Globus pallidus (tissue), 1 donor: ENCODE measurements at regions not wholly inside any gene's neighbourhood (a gene's known extent, or its start where the extent isn't known, plus 50 kb on each side); places are given as distances from the start of the nearest gene placed in this dataset.
"Not testable (repeated sequence)": the region's sequence is repeated elsewhere in the genome, so short reads cannot be mapped to it uniquely, and the experiment has no call there.

Experiments
- DNase-seq: peaks from one replicate; pipeline ENCODE4 v3.0.0-alpha.2; 2015; ENCODE audit warnings: low spot score

DNA sequence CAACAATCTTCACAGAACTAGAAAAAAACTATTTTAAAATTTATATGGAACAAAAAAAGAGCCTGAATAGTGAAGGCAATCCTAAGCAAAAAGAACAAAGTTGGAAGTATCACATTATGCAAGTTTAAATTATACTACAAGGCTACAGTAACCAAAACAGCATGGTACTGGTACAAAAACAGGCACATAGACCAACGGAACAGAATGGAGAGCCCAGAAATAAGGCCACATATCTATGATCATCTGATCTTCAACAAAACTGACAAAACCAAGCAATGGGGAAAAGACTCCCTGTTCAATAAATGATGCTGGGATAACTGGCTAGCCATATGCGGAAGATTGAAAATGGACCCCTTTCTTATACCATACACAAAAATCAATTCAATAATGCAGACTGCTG lies 74.4 kb upstream of the RTN4 start:
- DNase-seq, result not testable (repeated sequence)

- peak; percentile 95 for DNase-seq
Measured at GRCh38 chr2:55123851-55124269, 73.6 kb upstream of the RTN4 start.

GRCh38 chr2:55120634-55121359 lies 70.5 kb upstream of the RTN4 start:
- DNase-seq, result peak; percentile 88

- peak; percentile 66 for DNase-seq
Measured at GRCh38 chr2:55119711-55120487, 69.6 kb upstream of the RTN4 start.

GRCh38 chr2:55118643-55119083 lies 68.4 kb upstream of the RTN4 start:
- DNase-seq, result no peak

DNA sequence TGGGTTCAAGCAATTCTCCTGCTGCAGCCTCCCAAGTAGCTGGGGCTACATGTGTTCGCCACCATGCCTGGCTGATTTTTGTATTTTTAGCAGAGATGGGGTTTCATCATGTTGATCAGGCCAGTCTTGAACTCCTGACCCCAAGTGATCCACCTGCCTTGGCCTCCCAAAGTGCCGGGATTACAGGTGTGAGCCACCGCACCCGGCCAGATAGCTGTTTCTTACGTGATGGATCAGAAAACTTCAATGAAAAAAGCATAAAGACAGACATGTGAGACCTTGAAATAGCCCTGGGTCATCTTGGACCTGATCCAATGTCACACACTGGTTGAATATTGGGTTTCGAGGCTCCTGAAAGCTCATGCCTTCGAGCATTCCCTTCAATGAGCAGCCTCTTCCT lies 66.7 kb upstream of the RTN4 start:
- no peak for DNase-seq

DNA sequence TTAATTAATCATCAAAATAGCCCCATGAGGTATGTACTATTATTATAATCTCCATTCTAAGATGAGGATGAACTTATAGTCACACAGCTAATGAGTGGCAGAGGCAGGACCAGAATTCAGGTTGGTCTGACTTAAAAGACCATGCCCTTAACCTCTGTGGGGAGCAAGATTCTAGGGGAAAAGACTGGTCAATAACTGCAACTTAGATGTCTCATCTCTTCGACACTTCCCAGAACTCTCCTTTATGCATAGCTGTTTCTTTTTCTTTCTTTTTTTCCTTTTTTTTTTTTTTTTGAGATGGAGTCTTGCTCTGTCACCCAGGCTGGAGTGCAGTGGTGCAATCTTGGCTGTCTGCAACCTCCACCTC lies 66.3 kb upstream of the RTN4 start:
- no peak for DNase-seq

- DNase-seq, result no peak
Measured at GRCh38 chr2:55115761-55116597, 65.7 kb upstream of the RTN4 start.

- no peak for DNase-seq
Measured at GRCh38 chr2:55114597-55114996, 64.3 kb upstream of the RTN4 start.

GRCh38 chr2:55114082-55114481 lies 63.8 kb upstream of the RTN4 start:
- DNase-seq, result no peak

DNA sequence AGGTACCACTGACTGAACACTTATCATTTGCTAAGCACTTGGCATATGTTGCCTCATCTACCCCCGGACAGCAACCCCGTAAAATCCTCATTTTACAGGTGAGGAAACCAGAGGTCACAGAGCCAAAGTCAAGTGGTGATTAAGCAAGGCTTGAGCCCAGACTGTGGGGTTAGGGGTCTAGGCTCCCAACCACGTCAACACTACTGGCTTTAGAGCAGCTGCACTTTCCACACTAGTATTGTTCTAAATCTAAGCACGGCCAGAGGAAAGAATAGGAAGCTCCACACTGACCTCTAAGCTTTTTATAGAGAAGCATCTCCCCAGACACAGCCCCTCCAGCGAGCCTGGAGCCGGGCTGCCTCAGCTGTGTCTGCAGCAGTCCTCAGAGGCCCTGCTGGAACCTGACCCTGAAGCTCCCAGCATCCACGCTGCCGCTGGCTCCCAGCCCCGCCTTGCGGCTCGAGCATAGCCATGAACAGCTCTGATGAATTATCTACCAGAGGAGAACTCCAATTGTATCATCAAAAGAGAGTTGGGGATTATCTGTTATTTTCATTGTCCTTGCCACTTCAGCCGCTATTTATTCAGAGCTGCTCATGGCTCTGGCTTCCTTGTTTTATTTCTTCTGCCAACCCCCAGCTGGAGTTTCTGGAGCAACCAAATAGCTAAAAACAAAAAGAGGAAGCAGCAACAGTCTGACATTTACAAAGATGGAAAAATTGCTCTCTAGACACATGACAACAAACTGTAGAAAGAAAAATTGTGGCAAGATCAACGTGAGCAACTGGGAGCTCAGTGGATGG lies 62.2 kb upstream of the RTN4 start:
- DNase-seq, result peak; percentile 93

DNA sequence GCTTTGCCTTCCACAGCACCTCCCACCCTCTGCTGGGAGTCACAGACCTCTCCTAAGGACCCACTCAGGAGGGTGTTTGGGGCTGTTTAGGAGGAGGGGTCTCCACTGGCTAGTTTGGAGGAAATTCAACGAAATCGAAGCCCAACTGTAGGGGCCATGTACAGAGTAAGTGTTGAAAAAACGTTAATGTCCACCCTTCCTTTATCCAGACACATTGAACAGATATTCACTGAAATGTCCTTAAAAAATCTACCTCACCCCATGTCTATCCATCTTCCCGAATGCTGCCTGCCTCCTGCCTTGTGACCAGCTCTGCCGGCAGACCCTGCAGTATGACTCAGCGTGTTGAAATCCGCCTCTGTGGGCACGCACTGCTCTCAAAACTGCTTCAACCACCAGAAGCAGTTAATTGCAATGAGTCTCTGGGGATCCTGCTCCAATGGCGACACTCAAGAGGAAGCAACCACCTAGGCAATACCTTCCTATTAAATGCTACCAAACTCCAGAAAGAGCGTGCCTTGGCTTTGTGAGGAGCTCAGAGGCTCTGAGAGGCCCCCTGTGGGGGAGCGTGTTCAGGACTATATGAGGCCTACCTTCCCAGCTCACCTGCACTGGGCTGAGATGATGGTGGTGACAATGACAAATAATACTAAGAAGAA lies 61.4 kb upstream of the RTN4 start:
- DNase-seq, result peak; percentile 80

DNA sequence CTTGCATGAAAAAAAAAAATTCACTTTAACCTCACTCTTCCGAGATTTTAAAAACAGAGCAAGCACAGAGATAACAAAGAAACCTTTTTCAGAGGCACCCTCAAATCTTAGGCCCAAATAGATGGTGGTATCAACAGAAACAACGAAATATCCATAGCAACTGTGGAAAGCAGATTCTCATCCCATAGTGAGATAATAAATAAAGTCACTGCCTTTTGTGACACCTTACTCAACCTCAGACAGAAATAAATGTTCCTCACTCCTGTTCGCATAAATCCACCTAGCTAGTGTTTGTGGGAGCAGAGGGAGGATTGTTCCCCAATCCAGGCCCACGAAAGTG lies 60.9 kb upstream of the RTN4 start:
- DNase-seq, result no peak

DNA sequence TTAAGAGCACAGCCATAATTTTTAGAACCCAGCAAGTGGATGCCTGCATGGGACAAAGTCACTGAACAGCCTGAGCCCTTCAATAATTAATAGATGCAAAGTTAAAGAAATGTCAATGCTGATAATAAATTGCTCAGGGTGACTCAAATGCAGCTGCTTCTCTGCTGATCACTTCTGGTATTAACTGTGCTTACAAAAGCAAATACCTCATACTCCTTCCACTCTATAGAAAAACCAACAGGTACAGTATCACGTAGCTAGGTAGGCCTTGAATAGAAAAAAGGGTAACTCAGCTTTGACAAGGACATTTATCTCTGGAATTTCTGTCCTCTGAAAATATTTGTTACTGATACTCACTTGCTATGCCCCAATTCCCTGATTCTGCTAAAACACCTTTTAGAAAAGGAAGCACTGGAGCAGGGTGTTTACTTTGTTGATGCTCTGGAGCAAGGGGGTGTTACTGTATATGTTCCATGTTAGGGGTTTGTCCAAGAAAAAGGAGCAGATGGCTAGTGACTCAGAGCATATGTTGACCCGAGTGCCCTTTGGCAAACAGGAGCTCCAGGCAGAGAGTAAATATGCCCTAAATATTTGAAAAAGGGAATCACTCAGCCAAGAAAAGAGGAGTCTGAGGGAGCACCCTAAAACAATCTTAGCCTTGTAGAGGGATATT lies 59.1 kb upstream of the RTN4 start:
- no peak for DNase-seq

- no peak for DNase-seq
Measured at GRCh38 chr2:55108456-55109160, 58.4 kb upstream of the RTN4 start.

DNA sequence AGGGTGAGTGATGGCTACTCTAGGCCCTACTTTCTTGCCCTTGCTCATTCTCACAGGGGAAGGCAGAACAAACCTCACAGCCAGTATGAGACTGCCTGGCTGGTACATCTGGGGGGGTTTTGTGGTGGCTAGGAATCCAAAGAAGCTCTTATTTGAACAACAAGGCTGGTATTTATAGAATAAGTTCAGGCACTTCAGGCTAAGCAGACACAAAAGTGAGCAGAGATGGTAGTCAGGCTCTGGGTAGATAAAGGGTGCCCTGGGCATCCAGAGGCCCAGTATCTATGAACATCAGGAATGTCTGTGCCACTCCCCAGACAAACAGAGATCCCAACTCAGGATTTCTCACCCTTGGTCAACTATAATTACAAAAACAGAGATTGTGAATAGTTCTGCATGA lies 57.2 kb upstream of the RTN4 start:
- DNase-seq, result no peak

DNA sequence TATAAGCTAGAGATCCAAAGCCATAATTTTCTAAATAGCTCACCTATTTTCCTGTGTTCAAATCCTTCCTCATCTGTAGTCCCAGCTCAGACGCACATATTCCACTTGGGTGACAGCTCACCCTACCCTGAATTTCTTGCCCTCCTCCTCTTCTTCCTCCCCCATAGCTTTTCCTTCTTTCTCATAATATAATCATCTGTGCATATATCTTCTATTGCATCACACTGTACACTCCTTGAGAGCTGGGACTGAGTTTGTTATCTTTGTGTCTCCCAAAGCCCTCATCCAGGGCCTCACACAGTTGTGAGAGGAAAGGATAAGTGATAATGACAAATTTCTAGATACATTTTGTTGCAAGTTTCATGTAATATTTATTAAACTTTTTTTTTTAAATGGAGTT lies 55.9 kb upstream of the RTN4 start:
- no peak for DNase-seq

DNA sequence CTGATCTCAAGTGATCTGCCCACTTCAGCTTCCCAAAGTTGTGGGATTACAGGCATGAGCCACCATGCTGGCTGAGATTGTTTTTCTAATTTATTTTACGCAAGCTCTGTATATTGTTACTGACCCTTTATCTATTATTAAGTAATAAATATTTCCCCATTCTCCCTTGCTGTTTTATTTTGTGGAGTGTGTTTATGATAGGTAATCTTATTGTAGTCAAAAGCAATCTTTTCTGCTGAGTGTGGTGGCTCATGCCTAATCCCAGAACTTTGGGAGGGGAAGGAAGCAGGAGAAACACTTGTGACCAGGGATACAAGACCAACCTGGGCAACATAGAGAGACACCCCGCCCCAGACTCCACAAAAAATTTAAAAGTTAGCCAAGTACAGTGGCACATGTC lies 55.2 kb upstream of the RTN4 start:
- DNase-seq, result no peak

GRCh38 chr2:55103046-55103445 lies 52.8 kb upstream of the RTN4 start:
- no peak for DNase-seq
